Lower leg skin (tissue), 3 donors: ENCODE measurements at regions not wholly inside any gene's neighbourhood (a gene's known extent, or its start where the extent isn't known, plus 50 kb on each side); places are given as distances from the start of the nearest gene placed in this dataset.

Source experiments
- POLR2A ChIP-seq, 2 donors: fragments of 450-650 bp; IDR thresholded peaks; one replicate each; pipeline ENCODE4 v1.6.1; 2016 to 2017; ENCODE audit warnings: antibody characterized with exemption in 2 of 2, mild to moderate bottlenecking in 1 of 2, moderate library complexity in 1 of 2
- TF ChIP-seq, protein P1 (sequence below), 3 donors: fragments of 450-650 bp; IDR thresholded peaks; one replicate each; pipeline ENCODE4 v1.5.1; 2016; ENCODE audit warnings: antibody characterized with exemption in 3 of 3, mild to moderate bottlenecking in 3 of 3, moderate library complexity in 2 of 3

DNA sequence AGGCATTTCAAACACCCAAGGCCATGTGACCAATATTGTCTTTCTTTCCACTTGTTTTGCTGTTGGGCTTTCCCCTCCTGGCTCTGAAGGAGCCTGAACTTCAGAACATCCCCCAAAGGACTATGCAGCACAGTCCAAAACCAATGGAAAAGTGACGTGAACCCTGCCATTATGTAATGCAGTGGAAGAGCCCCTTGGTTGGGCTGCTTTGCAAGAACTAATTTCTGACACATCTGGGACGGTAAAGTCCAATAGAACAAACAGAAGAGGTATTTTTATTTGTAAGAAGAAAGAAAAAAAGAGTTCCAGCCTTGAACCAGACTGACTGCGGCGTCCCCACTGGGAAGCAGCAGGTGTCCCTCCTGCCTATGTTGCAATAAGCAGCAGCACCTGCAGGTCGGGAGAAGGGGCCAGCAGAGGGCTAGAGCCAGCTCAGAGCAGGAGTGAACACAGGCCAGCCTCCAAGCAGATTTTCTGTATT, 116.7 kb downstream of the CDC7 start:
- TF ChIP-seq, protein P1, sequence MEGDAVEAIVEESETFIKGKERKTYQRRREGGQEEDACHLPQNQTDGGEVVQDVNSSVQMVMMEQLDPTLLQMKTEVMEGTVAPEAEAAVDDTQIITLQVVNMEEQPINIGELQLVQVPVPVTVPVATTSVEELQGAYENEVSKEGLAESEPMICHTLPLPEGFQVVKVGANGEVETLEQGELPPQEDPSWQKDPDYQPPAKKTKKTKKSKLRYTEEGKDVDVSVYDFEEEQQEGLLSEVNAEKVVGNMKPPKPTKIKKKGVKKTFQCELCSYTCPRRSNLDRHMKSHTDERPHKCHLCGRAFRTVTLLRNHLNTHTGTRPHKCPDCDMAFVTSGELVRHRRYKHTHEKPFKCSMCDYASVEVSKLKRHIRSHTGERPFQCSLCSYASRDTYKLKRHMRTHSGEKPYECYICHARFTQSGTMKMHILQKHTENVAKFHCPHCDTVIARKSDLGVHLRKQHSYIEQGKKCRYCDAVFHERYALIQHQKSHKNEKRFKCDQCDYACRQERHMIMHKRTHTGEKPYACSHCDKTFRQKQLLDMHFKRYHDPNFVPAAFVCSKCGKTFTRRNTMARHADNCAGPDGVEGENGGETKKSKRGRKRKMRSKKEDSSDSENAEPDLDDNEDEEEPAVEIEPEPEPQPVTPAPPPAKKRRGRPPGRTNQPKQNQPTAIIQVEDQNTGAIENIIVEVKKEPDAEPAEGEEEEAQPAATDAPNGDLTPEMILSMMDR (IDR thresholded peaks at IDR 0.05): no peak
- TF ChIP-seq POLR2A (IDR thresholded peaks at IDR 0.05): no peak
